GM12878 (cell line): ENCODE measurements at regions not wholly inside any gene's neighbourhood (a gene's known extent, or its start where the extent isn't known, plus 50 kb on each side); places are given as distances from the start of the nearest gene placed in this dataset.

Experiments
- ATAC-seq: fragments of 200-7000 bp; cut with Tn5 transposase; 3 replicates; pipeline ENCODE4 v1.9.1; 2020; ENCODE audit warnings: mild to moderate bottlenecking, moderate library complexity
- BruUV-seq: library from RNA; stranded (reverse); fragments of 400-500 nt; replicated peaks from 2 replicates; lab custom pipeline; 2021; lab: Mats Ljungman, UMichigan
- CTCF ChIA-PET: fragments of 300-600 bp; sonication (Branson Sonifier 250); formaldehyde crosslinking; extraction: SDS; loops from one replicate; lab custom pipeline; 2021; ENCODE audit warnings: inconsistent platforms; lab: Yijun Ruan, JAX
- POLR2A ChIA-PET: fragments of 350-600 bp; formaldehyde crosslinking; extraction: SDS; loops from one replicate; lab custom pipeline; 2021; ENCODE audit warnings: inconsistent platforms; lab: Charles Lee
- RAD21 ChIA-PET: fragments of 300-600 bp; sonication (Branson Sonifier 250); formaldehyde crosslinking; loops from one replicate; lab custom pipeline; 2023; ENCODE audit warnings: antibody characterized with exemption; ENCODE audit not compliant: unreplicated experiment; lab: Charles Lee
- SMC1A ChIA-PET: fragments of 300-600 bp; sonication (Branson Sonifier 250); formaldehyde crosslinking; loops from one replicate; lab custom pipeline; 2023; ENCODE audit not compliant: unreplicated experiment, uncharacterized antibody; lab: Charles Lee
- DNase-seq: peaks from one replicate; pipeline ENCODE4 v3.0.0-alpha.2; 2011; ENCODE audit warnings: low read depth, low spot score
- FAIRE-seq: peaks from 3 replicates; lab custom pipeline; 2011; peaks lifted over from hg19 to GRCh38; lab: Jason Lieb, UNC
- H2AFZ ChIP-seq: 2 replicates; pipeline ENCODE4 v1.6.0; 2011; ENCODE audit warnings: low read depth, low read length, control low read depth; ENCODE audit not compliant: control insufficient read depth
- H3K27ac ChIP-seq: 2 replicates; pipeline ENCODE4 v1.5.1; 2011; ENCODE audit warnings: control low read depth; ENCODE audit not compliant: control insufficient read depth, insufficient read depth
- H3K27me3 ChIP-seq, 2 experiments: replicated peaks in 1 of 2; 2 replicates each; pipeline versions ENCODE4 v1.6.0 to v1.6.1; 2011; ENCODE audit warnings: low read length in 1 of 2; ENCODE audit not compliant: control insufficient read depth in 2 of 2, insufficient read depth in 2 of 2
- H3K36me3 ChIP-seq, 2 experiments: 2 replicates each; pipeline ENCODE4 v1.5.1; 2011; ENCODE audit warnings: low read length in 1 of 2; ENCODE audit not compliant: control insufficient read depth in 2 of 2, insufficient read depth in 2 of 2
- H3K4me1 ChIP-seq: 2 replicates; pipeline ENCODE4 v1.6.1; 2011; ENCODE audit warnings: mild to moderate bottlenecking, low read length, moderate library complexity, mixed read lengths; ENCODE audit not compliant: control insufficient read depth, insufficient read depth
- H3K4me2 ChIP-seq: 2 replicates; pipeline ENCODE4 v1.6.0; 2011; ENCODE audit warnings: control low read depth; ENCODE audit not compliant: control insufficient read depth, insufficient read depth
- H3K4me3 ChIP-seq: fragments of 200-600 bp; sonication (generic); 2 replicates; pipeline ENCODE4 v1.5.1; 2016
- H3K79me2 ChIP-seq: 2 replicates; pipeline ENCODE4 v1.6.0; 2011; ENCODE audit warnings: low read length; ENCODE audit not compliant: control insufficient read depth, insufficient read depth
- H3K9ac ChIP-seq: 2 replicates; pipeline ENCODE4 v1.8.0; 2011; ENCODE audit warnings: low read length, control low read depth, mixed read lengths; ENCODE audit not compliant: control insufficient read depth, insufficient read depth
- H3K9me3 ChIP-seq: replicated peaks from 3 replicates; pipeline ENCODE4 v1.5.1; 2011; ENCODE audit warnings: mild to moderate bottlenecking, low read length; ENCODE audit not compliant: control insufficient read depth, insufficient read depth
- H4K20me1 ChIP-seq: 2 replicates; pipeline ENCODE4 v1.6.0; 2011; ENCODE audit not compliant: control insufficient read depth, insufficient read depth
- FOS ChIP-seq: IDR thresholded peaks from 3 replicates; pipeline ENCODE4 v1.6.1; 2011; ENCODE audit warnings: borderline replicate concordance; ENCODE audit not compliant: insufficient read length; ENCODE audit errors: extremely low read depth
- ZBTB33 ChIP-seq: fragments of 450-650 bp; IDR thresholded peaks from 2 replicates; pipeline ENCODE4 v1.6.1; 2017; ENCODE audit warnings: mild to moderate bottlenecking
- ZNF592 ChIP-seq: fragments of 450-650 bp; IDR thresholded peaks from 2 replicates; pipeline ENCODE4 v1.6.1; 2017; ENCODE audit warnings: mild to moderate bottlenecking, moderate library complexity
- WGBS: methylation state at CpG from one replicate; pipeline ENCODE4 v1.1.6; 2016; ENCODE audit warnings: low lambda C conversion rate; ENCODE audit not compliant: insufficient replicate concordance, insufficient coverage; ENCODE audit errors: missing lambda C conversion rate; 5-methylcytosine and 5-hydroxymethylcytosine counted together
- in situ Hi-C: fragments of 300-500 bp; cut with MboI; formaldehyde crosslinking; loops from 9 replicates; pipeline ENCODE4 v1.14.3; 2018; ENCODE audit warnings: mixed read lengths
- intact Hi-C: fragments of 100-400 bp; cut with micrococcal nuclease; formaldehyde crosslinking; loops from one replicate; pipeline ENCODE4 v1.14.2; 2022; ENCODE audit not compliant: unreplicated experiment

GRCh38 chrX:42432552-42432951 lies 345.4 kb downstream of the PPP1R2C start:
- SMC1A ChIA-PET: interaction anchor here (0.6 kb wide), 1 partner anchor 242 kb away, joined by 3 read pairs; no protein-coding TSS in a partner anchor
- no peaks in the 10 kb centered on the region; the same call in 2 of the 3 replicates for H3K9me3 ChIP-seq
- ATAC-seq (no peak), DNase-seq (no peak), FAIRE-seq (no peak)
- H3K9ac ChIP-seq: no peak overlapping the region
- H3K4me3 ChIP-seq: no peak overlapping the region
- H3K27ac ChIP-seq: no peak overlapping the region
- POLR2A ChIA-PET: no interaction called here
- in situ Hi-C loops (no loop called here), intact Hi-C loops (no loop called here)
- no peak for TF ChIP-seq FOS
- no peak for TF ChIP-seq ZBTB33
- no peak for TF ChIP-seq ZNF592
- H3K79me2 ChIP-seq: no peaks in the 10 kb centered on the region
- no peaks in the 10 kb centered on the region for H3K4me1 ChIP-seq
- WGBS: 44% methylated on average over 2 of the region's 2 CpGs
- H3K27me3 ChIP-seq: no peaks in the 10 kb centered on the region
- CTCF ChIA-PET: no interaction called here
- RAD21 ChIA-PET: no interaction called here
- no peak overlapping the region for H2AFZ ChIP-seq
- no peak overlapping the region for H3K4me2 ChIP-seq
- H4K20me1 ChIP-seq: no peaks in the 10 kb centered on the region
- no peaks in the 10 kb centered on the region for H3K36me3 ChIP-seq
- BruUV-seq: no TSS peak
